ENCODE measurements at regions not wholly inside any gene's neighbourhood (a gene's known extent, or its start where the extent isn't known, plus 50 kb on each side); places are given as distances from the start of the nearest gene placed in this dataset.

GRCh38 chr11:92642177-92642931 lies 327.1 kb upstream of the MTNR1B start:
- Histone ChIP-seq H3K4me1 (ENCODE audit: control insufficient read depth, insufficient read depth, low read length) (no peaks in the 10 kb centered on the region), H3K27ac (ENCODE audit: low read length) (no peak overlapping the region), H3K27me3 (ENCODE audit: control insufficient read depth, insufficient read depth, low read length) (no peaks in the 10 kb centered on the region), H3K36me3 (ENCODE audit: control insufficient read depth, insufficient read depth, low read length) (no peaks in the 10 kb centered on the region), H3K4me3 (ENCODE audit: low read depth in 2 of 2, low read length in 2 of 2) (no peak overlapping the region), H3K9me3 (ENCODE audit: control insufficient read depth, insufficient read depth, low read depth, low read length) (no peaks in the 10 kb centered on the region)
- no peak for TF ChIP-seq REST (IDR thresholded peaks at IDR 0.05; ENCODE audit: insufficient read depth in 1 of 2, low read depth in 2 of 2, low read length in 1 of 2)
- no peak for TF ChIP-seq POLR2AphosphoS5 (IDR thresholded peaks at IDR 0.05; ENCODE audit: low read depth, low read length)
- TF ChIP-seq, protein P1, sequence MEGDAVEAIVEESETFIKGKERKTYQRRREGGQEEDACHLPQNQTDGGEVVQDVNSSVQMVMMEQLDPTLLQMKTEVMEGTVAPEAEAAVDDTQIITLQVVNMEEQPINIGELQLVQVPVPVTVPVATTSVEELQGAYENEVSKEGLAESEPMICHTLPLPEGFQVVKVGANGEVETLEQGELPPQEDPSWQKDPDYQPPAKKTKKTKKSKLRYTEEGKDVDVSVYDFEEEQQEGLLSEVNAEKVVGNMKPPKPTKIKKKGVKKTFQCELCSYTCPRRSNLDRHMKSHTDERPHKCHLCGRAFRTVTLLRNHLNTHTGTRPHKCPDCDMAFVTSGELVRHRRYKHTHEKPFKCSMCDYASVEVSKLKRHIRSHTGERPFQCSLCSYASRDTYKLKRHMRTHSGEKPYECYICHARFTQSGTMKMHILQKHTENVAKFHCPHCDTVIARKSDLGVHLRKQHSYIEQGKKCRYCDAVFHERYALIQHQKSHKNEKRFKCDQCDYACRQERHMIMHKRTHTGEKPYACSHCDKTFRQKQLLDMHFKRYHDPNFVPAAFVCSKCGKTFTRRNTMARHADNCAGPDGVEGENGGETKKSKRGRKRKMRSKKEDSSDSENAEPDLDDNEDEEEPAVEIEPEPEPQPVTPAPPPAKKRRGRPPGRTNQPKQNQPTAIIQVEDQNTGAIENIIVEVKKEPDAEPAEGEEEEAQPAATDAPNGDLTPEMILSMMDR (IDR thresholded peaks at IDR 0.05) = no peak
- TF ChIP-seq TCF7L2 (IDR thresholded peaks at IDR 0.05; ENCODE audit: low read depth, low read length) = no peak
- TF ChIP-seq SIN3A (IDR thresholded peaks at IDR 0.05; ENCODE audit: borderline replicate concordance, insufficient read depth, low read depth, low read length) = no peak
- in situ Hi-C loops (cut with HindIII; ENCODE audit: low pct_unique_long_range_greater_than_20kb, low sequenced_read_pairs) (no loop called here), intact Hi-C loops (cut with micrococcal nuclease; ENCODE audit: unreplicated experiment) (no loop called here)
- ATAC-seq = no peak; the same call in 1 of the 2 replicates
- ChIA-PET CTCF (no interaction called here), POLR2A (no interaction called here)
- no peak for DNase-seq (ENCODE audit: low read depth, low spot score)
- no TSS peak for BruUV-seq (replicated peaks)

DNA sequence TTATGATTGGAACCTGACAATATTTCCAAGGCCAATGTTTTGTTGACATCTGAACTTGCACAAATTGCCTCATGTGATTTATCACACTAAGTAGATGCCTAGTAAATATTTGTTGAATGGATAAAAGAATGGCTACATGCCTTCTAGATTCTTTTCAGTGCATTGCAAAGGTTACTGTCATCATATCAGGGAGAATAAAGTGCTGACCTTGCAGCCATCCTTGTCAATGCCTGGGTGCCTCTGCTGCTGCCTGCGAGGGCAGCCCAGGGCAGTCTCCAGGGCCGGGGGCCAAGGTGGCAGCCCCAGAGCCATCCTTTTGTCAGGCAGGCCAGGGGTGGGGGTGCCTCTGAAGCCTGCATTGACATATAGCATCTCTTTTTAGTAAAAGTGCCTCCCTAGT lies 325.6 kb upstream of the MTNR1B start:
- in situ Hi-C loops (cut with HindIII; ENCODE audit: low pct_unique_long_range_greater_than_20kb, low sequenced_read_pairs) = no loop called here
- BruUV-seq (replicated peaks) = no TSS peak
- Histone ChIP-seq H3K36me3 (ENCODE audit: control insufficient read depth, insufficient read depth, low read length) (no peaks in the 10 kb centered on the region), H3K4me1 (ENCODE audit: control insufficient read depth, insufficient read depth, low read length) (no peaks in the 10 kb centered on the region), H3K27ac (ENCODE audit: low read length) (no peak overlapping the region), H3K4me3 (ENCODE audit: low read depth in 2 of 2, low read length in 2 of 2) (no peak overlapping the region), H3K9me3 (ENCODE audit: control insufficient read depth, insufficient read depth, low read depth, low read length) (no peaks in the 10 kb centered on the region), H3K27me3 (ENCODE audit: control insufficient read depth, insufficient read depth, low read length) (no peaks in the 10 kb centered on the region)
- POLR2A ChIA-PET = no interaction called here
- no peak for DNase-seq (ENCODE audit: low read depth, low spot score)
- intact Hi-C loops (cut with micrococcal nuclease; ENCODE audit: unreplicated experiment) = no loop called here
- CTCF ChIA-PET = no interaction called here
- no peak for ATAC-seq
- TF ChIP-seq POLR2AphosphoS5 (IDR thresholded peaks at IDR 0.05; ENCODE audit: low read depth, low read length) (no peak), SIN3A (IDR thresholded peaks at IDR 0.05; ENCODE audit: borderline replicate concordance, insufficient read depth, low read depth, low read length) (no peak), TCF7L2 (IDR thresholded peaks at IDR 0.05; ENCODE audit: low read depth, low read length) (no peak), REST (IDR thresholded peaks at IDR 0.05; ENCODE audit: insufficient read depth in 1 of 2, low read depth in 2 of 2, low read length in 1 of 2) (no peak)
- TF ChIP-seq, protein P1 (IDR thresholded peaks at IDR 0.05) = no peak

Data from Panc1 (cell line).